Left lobe of liver (tissue), 2 donors: ENCODE measurements at regions not wholly inside any gene's neighbourhood (a gene's known extent, or its start where the extent isn't known, plus 50 kb on each side); places are given as distances from the start of the nearest gene placed in this dataset.
A peak's percentile ranks its signal among the peaks of the same experiment; 100 is the strongest.
"Not testable (repeated sequence)": the region's sequence is repeated elsewhere in the genome, so short reads cannot be mapped to it uniquely, and the experiment has no call there.

Experiments used
- ATAC-seq: fragments of 200-7000 bp; cut with Tn5 transposase; one replicate; pipeline ENCODE4 v1.9.1; 2020; ENCODE audit warnings: mild to moderate bottlenecking, moderate library complexity
- DNase-seq: peaks from one replicate; pipeline ENCODE4 v3.0.0-alpha.2; 2020; ENCODE audit warnings: low spot score
- donor health status: DM: no; HTN: no; CAD: no; lungs with moderate emphysema.
- donor health status: DM: no; HTN: yes; CAD: no.

- ATAC-seq, result no peak
- DNase-seq, result no peak
Observed at GRCh38 chr2:142585785-142586184, 291.7 kb upstream of the KYNU start.

DNA sequence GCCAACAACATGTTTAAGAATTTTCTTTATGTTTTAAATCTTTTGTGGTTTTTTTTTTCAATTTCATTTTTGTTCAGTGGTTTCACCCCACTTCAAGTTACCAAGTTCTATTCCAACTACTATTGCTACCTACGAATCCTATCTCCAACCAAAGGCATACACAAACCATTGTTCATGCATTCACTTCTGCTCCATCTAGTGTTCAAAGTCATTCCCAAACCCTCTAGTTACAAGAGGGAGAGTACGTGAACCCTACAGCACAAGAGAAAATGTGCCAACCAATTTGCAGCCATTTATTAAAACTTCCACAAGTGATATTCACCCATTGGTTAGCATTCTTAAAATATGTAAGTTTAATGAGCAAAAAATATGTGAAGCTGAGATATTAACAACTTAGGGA, 295.1 kb upstream of the KYNU start:
- no peak for DNase-seq
- ATAC-seq, result peak; percentile 82

GRCh38 chr2:142581491-142581890, 296.0 kb upstream of the KYNU start:
- ATAC-seq, result no peak
- no peak for DNase-seq

DNA sequence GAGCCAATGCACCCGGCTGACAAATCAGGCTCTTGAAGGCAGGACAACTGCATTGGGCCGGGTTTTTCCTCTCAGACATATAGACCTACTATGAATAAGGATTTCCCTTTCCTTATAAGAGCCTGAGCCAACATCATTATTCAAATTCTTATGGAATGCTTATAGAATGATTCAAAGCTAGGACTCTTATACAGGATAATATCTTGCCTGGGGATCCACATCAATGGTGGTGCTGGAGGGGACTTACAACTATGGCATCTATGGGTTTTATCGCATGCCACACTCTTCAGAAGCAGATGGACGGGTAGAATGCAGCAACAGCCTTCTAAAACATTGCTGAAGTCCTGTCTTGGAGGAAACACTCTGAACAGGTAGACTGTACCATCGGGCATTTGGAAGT, 296.8 kb upstream of the KYNU start:
- DNase-seq (no peak), ATAC-seq (no peak)

DNA sequence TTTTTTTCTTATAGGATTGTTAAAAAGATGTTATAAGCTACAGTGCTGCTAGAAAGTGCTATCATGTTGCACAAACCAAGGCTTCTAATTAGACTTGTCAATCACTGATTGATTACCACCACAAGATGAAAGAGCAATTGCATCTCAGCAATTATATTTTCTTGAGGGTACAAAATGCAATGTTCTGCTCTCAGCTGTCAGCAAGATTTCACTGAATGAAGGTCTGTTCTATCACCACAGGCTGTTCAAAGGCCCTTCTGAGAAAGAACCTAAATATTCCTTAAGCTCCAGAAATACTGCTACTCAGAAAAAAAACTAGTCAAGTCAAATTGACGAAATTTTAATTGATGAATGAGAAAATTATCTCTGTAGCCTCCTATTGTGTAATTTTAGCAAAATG, 301.9 kb upstream of the KYNU start:
- ATAC-seq (no peak), DNase-seq (no peak)

GRCh38 chr2:142574388-142574787, 303.1 kb upstream of the KYNU start:
- DNase-seq (no peak), ATAC-seq (no peak)

- ATAC-seq (no peak), DNase-seq (no peak)
Observed at GRCh38 chr2:142572346-142573132, 304.9 kb upstream of the KYNU start.

DNA sequence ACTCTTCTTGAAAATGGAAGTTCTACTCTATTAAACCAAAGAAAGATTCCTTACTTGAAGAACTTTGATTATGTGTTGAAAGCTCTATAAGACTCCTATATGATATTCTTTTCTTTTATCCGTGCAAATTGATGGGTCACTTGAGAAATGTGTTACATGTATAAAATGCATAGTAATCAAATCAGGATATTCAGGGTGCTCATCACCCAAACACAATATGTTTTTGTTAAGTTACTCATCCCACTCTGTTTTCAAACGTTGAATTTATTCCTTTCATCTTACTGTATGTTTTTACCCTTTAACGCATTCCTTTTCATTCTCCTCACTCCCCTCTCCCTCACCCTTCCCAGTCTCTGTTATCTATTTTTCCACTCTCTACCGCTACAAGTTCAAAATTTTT, 305.5 kb upstream of the KYNU start:
- DNase-seq (no peak), ATAC-seq (no peak)

GRCh38 chr2:142562900-142563299, 314.6 kb upstream of the KYNU start:
- no peak for ATAC-seq
- DNase-seq, result no peak

GRCh38 chr2:142561656-142562055, 315.8 kb upstream of the KYNU start:
- DNase-seq (no peak), ATAC-seq (no peak)

GRCh38 chr2:142557391-142557790, 320.1 kb upstream of the KYNU start:
- DNase-seq (no peak), ATAC-seq (no peak)

DNA sequence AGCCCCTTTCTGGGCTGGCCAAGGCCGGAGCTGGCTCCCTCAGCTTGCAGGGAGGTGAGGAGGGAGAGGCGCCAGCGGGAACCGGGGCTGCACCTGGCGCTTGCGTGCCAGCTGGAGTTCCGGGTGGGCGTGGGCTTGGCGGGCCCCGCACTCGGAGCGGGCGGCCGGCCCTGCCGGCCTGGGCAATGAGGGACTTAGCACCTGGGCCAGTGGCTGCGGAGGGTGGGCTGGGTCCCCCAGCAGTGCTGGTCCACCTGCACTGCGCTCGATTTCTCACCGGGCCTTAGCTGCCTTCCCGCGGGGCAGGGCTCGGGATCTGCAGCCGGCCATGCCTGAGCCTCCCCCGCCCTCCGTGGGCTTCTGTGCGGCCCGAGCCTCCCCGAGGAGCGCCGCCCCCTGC, 331.5 kb upstream of the KYNU start:
- DNase-seq, ATAC-seq: not testable (repeated sequence)

GRCh38 chr2:142545036-142545435, 332.4 kb upstream of the KYNU start:
- no peak for ATAC-seq
- DNase-seq, result no peak

- DNase-seq (no peak), ATAC-seq (no peak)
Observed at GRCh38 chr2:142544173-142544572, 333.3 kb upstream of the KYNU start.

- no peak for ATAC-seq
- DNase-seq, result no peak
Observed at GRCh38 chr2:142542431-142542910, 335.0 kb upstream of the KYNU start.

DNA sequence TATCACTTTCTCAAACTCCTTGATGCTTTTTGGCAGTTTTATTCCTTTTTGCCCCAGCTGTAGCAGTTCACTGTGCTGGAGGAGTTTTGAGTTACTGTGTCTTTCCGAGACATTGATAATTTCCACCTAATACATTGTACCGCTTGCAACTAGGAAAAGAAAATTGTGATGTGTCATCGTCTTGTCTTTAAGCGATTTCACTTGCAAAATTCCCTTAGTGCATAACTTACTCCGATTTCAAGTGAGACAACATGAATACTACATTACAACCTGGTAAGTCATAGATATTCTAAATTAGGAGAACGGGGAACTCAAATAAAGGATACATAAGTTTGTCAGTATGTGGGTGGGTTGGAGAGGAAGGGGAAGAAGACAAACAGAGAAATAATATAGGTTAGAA, 340.5 kb upstream of the KYNU start:
- ATAC-seq, result no peak
- DNase-seq, result no peak

DNA sequence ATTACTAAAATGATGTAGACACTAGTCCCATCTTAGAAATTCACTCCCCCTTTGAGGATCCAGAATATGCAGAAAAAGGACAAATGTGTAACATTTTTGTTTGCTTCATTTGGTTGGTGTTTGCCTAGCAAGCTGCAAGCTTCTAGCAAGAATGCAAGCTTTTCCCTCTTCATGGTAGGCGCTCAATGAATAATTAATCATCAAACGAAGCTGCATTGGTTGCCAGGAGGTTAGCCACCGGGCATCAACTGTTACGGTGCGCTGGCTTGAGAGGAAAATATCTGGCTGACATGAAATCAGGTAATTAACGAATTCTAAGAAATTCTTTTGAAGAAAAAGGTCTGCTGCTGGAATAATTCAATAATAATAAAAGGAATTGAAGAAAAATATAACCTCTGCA, 341.0 kb upstream of the KYNU start:
- ATAC-seq (no peak), DNase-seq (no peak)

GRCh38 chr2:142535311-142535710, 342.2 kb upstream of the KYNU start:
- no peak for ATAC-seq
- no peak for DNase-seq

DNA sequence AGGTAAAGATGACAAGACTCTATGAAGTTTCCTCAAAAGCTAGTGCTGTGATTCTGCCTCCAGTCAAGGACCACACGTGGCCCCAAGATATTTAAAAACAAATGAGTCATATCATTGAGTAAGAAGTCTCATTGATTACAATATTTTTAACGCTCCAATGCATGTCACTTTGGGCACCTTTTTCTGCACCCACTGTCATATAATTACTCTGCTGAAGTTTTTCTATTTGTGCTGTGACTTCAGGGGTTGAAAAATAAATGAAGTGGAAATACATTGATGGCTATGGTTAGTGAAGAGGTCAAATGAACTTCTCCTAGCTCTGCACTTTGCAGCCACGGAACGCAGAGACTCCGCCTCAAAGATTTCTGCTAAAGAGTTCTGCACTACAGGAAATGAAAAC, 344.3 kb upstream of the KYNU start:
- ATAC-seq, result no peak

DNA sequence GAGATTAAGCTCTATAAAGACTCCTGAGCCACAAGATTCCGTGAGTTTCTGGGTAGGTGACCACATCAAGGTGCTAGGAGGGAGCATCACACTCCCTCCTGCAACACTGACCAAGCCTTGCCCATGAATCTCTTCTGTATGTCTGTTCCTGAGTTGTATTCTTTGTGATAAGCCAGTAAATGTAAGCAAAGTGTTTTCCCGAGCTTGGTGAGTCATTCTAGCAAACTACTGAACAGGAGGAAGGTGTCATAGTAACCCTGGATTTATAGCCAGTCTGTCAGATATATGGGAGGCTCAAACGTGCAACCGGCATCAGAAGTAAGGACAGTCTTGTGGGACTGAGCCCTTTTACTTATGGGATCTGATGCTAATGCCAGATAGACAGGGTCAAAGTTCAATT, 346.1 kb upstream of the KYNU start:
- no peak for ATAC-seq
- DNase-seq, result no peak

More for the DNA sequence above, 344.3 kb upstream of the KYNU start:
- DNase-seq, result no peak

GRCh38 chr2:142525720-142526119, 351.7 kb upstream of the KYNU start:
- DNase-seq (no peak), ATAC-seq (no peak)

GRCh38 chr2:142521492-142521891, 356.0 kb upstream of the KYNU start:
- DNase-seq (no peak), ATAC-seq (no peak)

DNA sequence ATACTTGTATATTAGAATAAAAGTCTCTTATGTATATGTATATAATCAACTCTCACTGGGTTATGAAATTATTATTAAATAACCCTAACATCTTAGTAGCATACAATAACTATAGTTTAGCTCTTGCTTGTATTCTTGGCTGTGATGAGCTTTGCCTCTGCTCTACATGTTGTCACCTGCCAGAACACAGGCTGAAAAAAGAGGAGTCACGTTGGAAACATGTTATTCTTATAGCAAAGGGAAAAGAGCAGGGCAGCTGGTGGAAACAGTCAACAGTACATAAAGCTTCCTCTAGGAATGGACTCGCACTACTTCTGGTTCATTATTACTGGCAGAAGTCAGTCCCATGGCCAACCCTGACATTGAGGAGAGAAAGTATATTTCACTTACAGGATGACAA, 362.0 kb upstream of the KYNU start:
- no peak for ATAC-seq
- no peak for DNase-seq
